H4 (cell line): ENCODE measurements at regions not wholly inside any gene's neighbourhood (a gene's known extent, or its start where the extent isn't known, plus 50 kb on each side); places are given as distances from the start of the nearest gene placed in this dataset.

Experiments
- DNase-seq: peaks from one replicate; pipeline ENCODE4 v3.0.0-alpha.2; 2015; ENCODE audit warnings: low spot score

- DNase-seq, result no peak
These were observed 85.8 kb upstream of the NELL2 start for GRCh38 chr12:44961887-44962286.

GRCh38 chr12:44960856-44961255 is 84.7 kb upstream of the NELL2 start:
- DNase-seq, result no peak

GRCh38 chr12:44960423-44960822 is 84.3 kb upstream of the NELL2 start:
- no peak for DNase-seq

- DNase-seq, result no peak
These were observed 71.0 kb upstream of the NELL2 start for GRCh38 chr12:44947163-44947562.

- no peak for DNase-seq
These were observed 66.6 kb upstream of the NELL2 start for GRCh38 chr12:44942714-44943113.

- peak; percentile 58 for DNase-seq
These were observed 55.0 kb upstream of the NELL2 start for GRCh38 chr12:44930972-44931600.

- no peak for DNase-seq
These were observed 53.2 kb upstream of the NELL2 start for GRCh38 chr12:44929236-44929885.
